Thoracic aorta (tissue), 2 donors: ENCODE measurements at regions not wholly inside any gene's neighbourhood (a gene's known extent, or its start where the extent isn't known, plus 50 kb on each side); places are given as distances from the start of the nearest gene placed in this dataset.

Source experiments
- ATAC-seq: fragments of 150-250 bp; one replicate; pipeline ENCODE4 v1.8.0; 2017; ENCODE audit warnings: low read depth; ENCODE audit not compliant: insufficient number of reproducible peaks, low FRiP score
- DNase-seq: peaks from one replicate; pipeline ENCODE4 v3.0.0-alpha.2; 2020; ENCODE audit warnings: low spot score
- H3K27ac ChIP-seq, 2 donors: fragments of 200-600 bp; sonication (generic); 1 replicate in 1 of 2; 2 replicates in 1 of 2; pipeline ENCODE4 v1.5.1; 2016; ENCODE audit warnings: mild to moderate bottlenecking in 2 of 2, moderate library complexity in 2 of 2
- H3K27me3 ChIP-seq: fragments of 200-600 bp; sonication (generic); replicated peaks from 2 replicates; pipeline ENCODE4 v1.6.0; 2016; ENCODE audit warnings: mild to moderate bottlenecking; ENCODE audit not compliant: insufficient read depth
- H3K36me3 ChIP-seq: fragments of 200-600 bp; sonication (generic); one replicate; pipeline ENCODE4 v1.5.1; 2016
- H3K4me1 ChIP-seq, 2 donors: fragments of 200-600 bp; sonication (generic); 1 replicate in 1 of 2; 2 replicates in 1 of 2; pipeline versions ENCODE4 v1.5.1 to v1.6.0; 2016; ENCODE audit warnings: low read depth in 2 of 2, mild to moderate bottlenecking in 1 of 2; ENCODE audit not compliant: control insufficient read depth in 1 of 2
- H3K4me3 ChIP-seq: fragments of 200-600 bp; sonication (generic); 2 replicates; pipeline ENCODE4 v1.5.1; 2016; ENCODE audit warnings: mild to moderate bottlenecking
- H3K9me3 ChIP-seq: fragments of 200-600 bp; sonication (generic); 2 replicates; pipeline ENCODE4 v1.5.1; 2016
- TF ChIP-seq, protein P1 (sequence below): fragments of 200-600 bp; sonication (generic); IDR thresholded peaks from one replicate; pipeline ENCODE4 v1.5.1; 2019; ENCODE audit warnings: antibody characterized with exemption

DNA sequence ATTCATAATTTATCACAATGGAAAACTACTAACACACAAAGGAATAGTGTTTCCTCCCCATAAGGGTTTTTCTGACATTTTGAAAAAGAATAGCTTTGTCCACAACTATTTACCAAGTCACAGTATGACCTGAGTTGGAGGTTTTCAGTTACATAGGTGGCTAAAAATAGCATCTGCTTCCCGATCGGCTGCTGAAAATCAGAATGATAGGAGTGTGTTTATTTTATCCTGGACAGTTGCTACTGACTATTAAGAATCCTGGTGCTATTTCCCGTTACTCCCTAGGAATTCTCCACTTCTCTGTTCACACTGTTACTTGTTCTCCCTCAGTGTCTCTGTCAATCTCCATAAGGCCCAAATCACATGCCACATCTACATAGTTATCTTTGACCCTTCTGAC, 353.9 kb upstream of the RARB start:
- H3K4me1 ChIP-seq = no peaks in the 10 kb centered on the region
- H3K27ac ChIP-seq = no peak overlapping the region

DNA sequence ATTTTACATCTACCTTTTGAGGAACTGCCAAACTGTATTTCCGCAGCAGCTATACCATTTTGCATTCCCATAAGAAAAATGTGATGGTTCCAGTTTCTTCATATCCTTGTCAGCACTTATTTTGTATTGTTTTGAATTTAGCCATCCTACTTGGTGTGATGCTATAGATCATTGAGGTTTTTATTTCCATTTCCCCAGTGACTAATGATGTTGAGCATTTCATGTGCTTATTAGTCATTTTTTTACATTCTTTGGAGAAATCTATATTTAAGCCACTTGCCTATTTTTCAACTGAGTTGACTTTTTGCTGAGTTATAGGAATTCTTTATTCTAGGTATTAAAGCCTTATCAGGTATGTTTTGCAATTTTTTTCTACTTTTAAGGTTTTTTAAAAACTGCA, 347.6 kb upstream of the RARB start:
- TF ChIP-seq, protein P1, sequence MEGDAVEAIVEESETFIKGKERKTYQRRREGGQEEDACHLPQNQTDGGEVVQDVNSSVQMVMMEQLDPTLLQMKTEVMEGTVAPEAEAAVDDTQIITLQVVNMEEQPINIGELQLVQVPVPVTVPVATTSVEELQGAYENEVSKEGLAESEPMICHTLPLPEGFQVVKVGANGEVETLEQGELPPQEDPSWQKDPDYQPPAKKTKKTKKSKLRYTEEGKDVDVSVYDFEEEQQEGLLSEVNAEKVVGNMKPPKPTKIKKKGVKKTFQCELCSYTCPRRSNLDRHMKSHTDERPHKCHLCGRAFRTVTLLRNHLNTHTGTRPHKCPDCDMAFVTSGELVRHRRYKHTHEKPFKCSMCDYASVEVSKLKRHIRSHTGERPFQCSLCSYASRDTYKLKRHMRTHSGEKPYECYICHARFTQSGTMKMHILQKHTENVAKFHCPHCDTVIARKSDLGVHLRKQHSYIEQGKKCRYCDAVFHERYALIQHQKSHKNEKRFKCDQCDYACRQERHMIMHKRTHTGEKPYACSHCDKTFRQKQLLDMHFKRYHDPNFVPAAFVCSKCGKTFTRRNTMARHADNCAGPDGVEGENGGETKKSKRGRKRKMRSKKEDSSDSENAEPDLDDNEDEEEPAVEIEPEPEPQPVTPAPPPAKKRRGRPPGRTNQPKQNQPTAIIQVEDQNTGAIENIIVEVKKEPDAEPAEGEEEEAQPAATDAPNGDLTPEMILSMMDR = no peak
- Histone ChIP-seq H3K9me3 (no peaks in the 10 kb centered on the region), H3K36me3 (no peaks in the 10 kb centered on the region), H3K27ac (no peak overlapping the region), H3K4me3 (no peak overlapping the region), H3K27me3 (no peaks in the 10 kb centered on the region), H3K4me1 (no peaks in the 10 kb centered on the region)
- ATAC-seq = no peak
- no peak for DNase-seq

More for the DNA sequence above, 353.9 kb upstream of the RARB start:
- Histone ChIP-seq H3K9me3 (no peaks in the 10 kb centered on the region), H3K4me3 (no peak overlapping the region), H3K36me3 (no peaks in the 10 kb centered on the region), H3K27me3 (no peaks in the 10 kb centered on the region)
- no peak for ATAC-seq
- no peak for DNase-seq
- TF ChIP-seq, protein P1 = no peak

DNA sequence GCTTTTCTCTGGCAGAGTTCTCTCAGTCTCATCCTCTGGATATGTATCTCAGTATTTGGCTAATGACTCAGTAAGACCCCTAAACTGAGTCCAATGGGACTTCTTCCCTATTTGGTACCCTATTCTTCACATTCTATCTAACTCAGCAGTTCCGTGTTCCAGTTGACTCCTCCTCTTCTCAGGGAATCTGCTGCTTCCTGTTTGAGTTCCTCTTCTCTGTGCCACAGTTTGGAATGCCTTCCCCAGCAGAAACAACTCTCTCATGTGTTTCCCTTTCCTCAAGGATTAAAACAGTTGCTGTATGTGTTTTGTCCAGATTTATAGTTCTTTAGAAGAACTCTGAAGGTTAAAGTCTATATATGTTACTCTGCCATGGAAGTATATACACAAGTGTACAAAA, 344.0 kb upstream of the RARB start:
- H3K36me3 ChIP-seq = no peaks in the 10 kb centered on the region
- H3K27me3 ChIP-seq = no peaks in the 10 kb centered on the region
- ATAC-seq (no peak), DNase-seq (no peak)
- H3K4me1 ChIP-seq = peaks cover 0 to 12% of the 10 kb centered on the region in 2 donors
- no peak overlapping the region for H3K4me3 ChIP-seq
- no peaks in the 10 kb centered on the region for H3K9me3 ChIP-seq
- TF ChIP-seq, protein P1 = no peak
- no peak overlapping the region for H3K27ac ChIP-seq

DNA sequence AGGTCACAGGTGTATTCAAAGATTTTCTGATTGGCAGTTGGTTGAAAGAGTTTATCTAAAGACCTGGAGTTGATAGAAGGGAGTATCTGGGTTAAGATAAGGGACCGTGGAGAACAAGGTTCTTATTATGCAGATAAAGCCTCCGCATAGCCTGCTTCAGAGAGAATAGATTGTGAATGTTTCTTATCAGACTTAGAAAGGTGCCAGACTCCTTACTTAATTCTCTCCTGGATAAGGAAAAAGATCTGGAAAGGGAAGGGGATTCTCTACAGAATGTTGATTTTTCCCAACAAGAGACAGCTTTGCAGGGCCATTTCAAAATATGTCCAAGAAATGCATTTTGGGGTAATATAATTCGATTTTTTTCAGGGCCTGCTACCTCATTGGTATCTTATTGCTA, 341.3 kb upstream of the RARB start:
- TF ChIP-seq, protein P1 = no peak
- Histone ChIP-seq H3K27ac (no peak overlapping the region), H3K27me3 (no peaks in the 10 kb centered on the region), H3K36me3 (no peaks in the 10 kb centered on the region), H3K4me1 (peaks cover 0 to 20% of the 10 kb centered on the region in 2 donors), H3K4me3 (no peak overlapping the region), H3K9me3 (no peaks in the 10 kb centered on the region)
- DNase-seq (no peak), ATAC-seq (no peak)

DNA sequence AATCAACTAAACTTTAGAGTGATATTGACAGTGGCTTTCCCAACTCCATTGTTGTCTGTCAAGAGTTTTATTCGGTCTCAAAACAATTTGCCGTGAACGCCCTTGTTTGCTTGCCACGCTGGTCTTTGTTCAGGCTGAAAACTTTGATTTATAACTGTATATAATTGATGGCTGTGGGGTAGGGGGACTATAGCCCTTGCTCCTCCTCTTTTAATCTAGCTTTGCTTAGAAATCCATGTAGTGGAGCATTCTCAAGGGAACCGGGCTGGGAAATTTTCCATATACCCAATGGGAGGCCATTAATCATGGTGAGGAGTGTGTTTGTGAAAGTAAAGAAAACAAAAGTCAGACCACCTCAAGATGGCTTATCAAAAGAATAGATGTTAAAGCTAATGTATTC, 339.8 kb upstream of the RARB start:
- Histone ChIP-seq H3K27ac (no peak overlapping the region), H3K4me3 (no peak overlapping the region), H3K4me1 (peaks cover 0 to 20% of the 10 kb centered on the region in 2 donors), H3K27me3 (no peaks in the 10 kb centered on the region), H3K9me3 (no peaks in the 10 kb centered on the region), H3K36me3 (no peaks in the 10 kb centered on the region)
- TF ChIP-seq, protein P1 = no peak
- no peak for ATAC-seq
- DNase-seq = no peak
